Upper lobe of left lung (tissue), 6 donors: ENCODE measurements at regions not wholly inside any gene's neighbourhood (a gene's known extent, or its start where the extent isn't known, plus 50 kb on each side); places are given as distances from the start of the nearest gene placed in this dataset.

Source experiments
- ATAC-seq, 2 donors: fragments of 200-7000 bp; cut with Tn5 transposase; one replicate each; pipeline ENCODE4 v1.9.1; 2022; ENCODE audit warnings: mild to moderate bottlenecking in 2 of 2, moderate library complexity in 2 of 2; ENCODE audit not compliant: low FRiP score in 2 of 2
- DNase-seq, 2 donors: peaks; one replicate each; pipeline ENCODE4 v3.0.0-alpha.2; 2019 to 2020
- H3K27ac ChIP-seq, 4 donors: fragments of 200-600 bp; sonication (generic); one replicate each; pipeline ENCODE4 v1.5.1; 2016 to 2019
- H3K27me3 ChIP-seq, 4 donors: fragments of 200-600 bp; sonication (generic); one replicate each; pipeline ENCODE4 v1.5.1; 2017 to 2019
- H3K36me3 ChIP-seq, 4 donors: fragments of 200-600 bp; sonication (generic); one replicate each; pipeline ENCODE4 v1.5.1; 2016 to 2019
- H3K4me1 ChIP-seq, 4 donors: fragments of 200-600 bp; sonication (generic); one replicate each; pipeline ENCODE4 v1.5.1; 2018 to 2019
- H3K4me3 ChIP-seq, 4 donors: fragments of 200-600 bp; sonication (generic); one replicate each; pipeline ENCODE4 v1.5.1; 2017 to 2019; ENCODE audit warnings: mild to moderate bottlenecking in 2 of 4, moderate library complexity in 1 of 4
- H3K9me3 ChIP-seq, 4 donors: fragments of 200-600 bp; sonication (generic); one replicate each; pipeline ENCODE4 v1.5.1; 2018 to 2019
- EP300 ChIP-seq, 4 donors: sonication (generic); formaldehyde crosslinking; IDR thresholded peaks; one replicate each; pipeline ENCODE4 v1.5.1; 2017; ENCODE audit warnings: antibody characterized with exemption in 4 of 4, control low read depth in 2 of 4
- POLR2A ChIP-seq, 4 donors: fragments of 450-650 bp; IDR thresholded peaks; one replicate each; pipeline ENCODE4 v1.5.1; 2016 to 2017; ENCODE audit warnings: antibody characterized with exemption in 4 of 4, mild to moderate bottlenecking in 2 of 4
- POLR2AphosphoS5 ChIP-seq, 2 donors: sonication (generic); formaldehyde crosslinking; IDR thresholded peaks; one replicate each; pipeline ENCODE4 v1.5.1; 2017; ENCODE audit warnings: antibody characterized with exemption in 2 of 2
- WGBS, 2 donors: methylation state at CpG; one replicate each; pipeline ENCODE4 v1.1.5; 2017 to 2018; 5-methylcytosine and 5-hydroxymethylcytosine counted together
- TF ChIP-seq, protein P1 (sequence below), 6 experiments: fragments of 450-650 bp in 4 of 6; fragments of 200-600 bp in 2 of 6; sonication (generic) in 2 of 6; IDR thresholded peaks; one replicate each; pipeline ENCODE4 v1.5.1; 2016 to 2019; ENCODE audit warnings: antibody characterized with exemption in 6 of 6
- donor health status: DM: no; HTN: no; CAD: no; lungs with moderate emphysema.
- donor health status: DM: no; HTN: yes; CAD: no; lungs with severe emphysema.

DNA sequence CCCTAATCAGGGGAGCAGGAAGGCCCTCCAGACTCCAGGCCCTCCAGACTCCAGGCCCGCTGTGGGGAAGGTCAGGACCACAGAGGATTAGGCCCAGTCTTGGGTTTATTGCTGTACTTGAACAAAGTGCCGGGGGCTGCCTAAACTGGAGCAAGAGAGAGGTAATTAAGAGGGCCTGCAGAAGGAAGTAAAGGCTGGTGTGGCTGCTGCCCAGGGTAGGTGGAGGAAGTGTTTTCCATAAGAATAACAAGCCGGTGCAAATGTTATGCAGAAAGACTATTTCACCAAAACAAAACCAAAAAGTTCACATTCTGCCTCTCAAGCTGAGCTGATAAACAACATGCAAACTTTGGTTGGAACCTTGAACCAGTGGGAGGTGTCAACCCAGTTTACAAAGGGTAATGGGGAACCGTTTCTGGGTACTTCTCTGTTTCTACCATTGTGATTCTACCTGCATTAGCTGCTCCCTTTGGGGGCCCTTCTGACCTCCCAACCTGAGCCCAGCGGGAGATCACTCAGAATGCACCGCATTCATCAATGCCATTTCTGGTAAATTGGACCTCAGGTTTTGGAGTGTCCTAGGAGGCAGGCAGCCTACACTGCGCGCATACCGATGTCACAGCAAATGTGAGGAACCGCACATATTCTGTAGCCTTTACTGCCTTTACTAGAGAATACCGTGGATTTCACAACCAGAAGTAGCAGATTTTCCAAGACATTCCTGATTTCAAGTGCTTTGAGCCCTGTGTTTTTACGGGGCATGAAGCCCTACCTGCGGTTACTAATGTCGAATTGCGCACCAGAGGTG, 59.7 kb upstream of the BCOR start:
- ATAC-seq (no peak), DNase-seq (no peak)
- no peaks in the 10 kb centered on the region for H3K9me3 ChIP-seq
- no peaks in the 10 kb centered on the region for H3K36me3 ChIP-seq
- TF ChIP-seq, protein P1, sequence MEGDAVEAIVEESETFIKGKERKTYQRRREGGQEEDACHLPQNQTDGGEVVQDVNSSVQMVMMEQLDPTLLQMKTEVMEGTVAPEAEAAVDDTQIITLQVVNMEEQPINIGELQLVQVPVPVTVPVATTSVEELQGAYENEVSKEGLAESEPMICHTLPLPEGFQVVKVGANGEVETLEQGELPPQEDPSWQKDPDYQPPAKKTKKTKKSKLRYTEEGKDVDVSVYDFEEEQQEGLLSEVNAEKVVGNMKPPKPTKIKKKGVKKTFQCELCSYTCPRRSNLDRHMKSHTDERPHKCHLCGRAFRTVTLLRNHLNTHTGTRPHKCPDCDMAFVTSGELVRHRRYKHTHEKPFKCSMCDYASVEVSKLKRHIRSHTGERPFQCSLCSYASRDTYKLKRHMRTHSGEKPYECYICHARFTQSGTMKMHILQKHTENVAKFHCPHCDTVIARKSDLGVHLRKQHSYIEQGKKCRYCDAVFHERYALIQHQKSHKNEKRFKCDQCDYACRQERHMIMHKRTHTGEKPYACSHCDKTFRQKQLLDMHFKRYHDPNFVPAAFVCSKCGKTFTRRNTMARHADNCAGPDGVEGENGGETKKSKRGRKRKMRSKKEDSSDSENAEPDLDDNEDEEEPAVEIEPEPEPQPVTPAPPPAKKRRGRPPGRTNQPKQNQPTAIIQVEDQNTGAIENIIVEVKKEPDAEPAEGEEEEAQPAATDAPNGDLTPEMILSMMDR (IDR thresholded peaks at IDR 0.05) = no peak
- TF ChIP-seq POLR2AphosphoS5 (IDR thresholded peaks at IDR 0.05) (no peak), POLR2A (IDR thresholded peaks at IDR 0.05) (no peak), EP300 (IDR thresholded peaks at IDR 0.05) (no peak)
- H3K4me3 ChIP-seq = peak overlapping the region in 3 of 4 donors; percentile 39 to 53 (median 52)
- WGBS, 2 donors = 44 to 74% methylated on average over 5 to 15 of the region's 15 CpGs
- H3K27me3 ChIP-seq = peaks cover 0 to 36% (median 0%) of the 10 kb centered on the region in 4 donors
- peaks cover 18 to 58% (median 28%) of the 10 kb centered on the region in 4 donors for H3K4me1 ChIP-seq
- peak overlapping the region in 3 of 4 donors; percentile 73 to 81 (median 73) for H3K27ac ChIP-seq

DNA sequence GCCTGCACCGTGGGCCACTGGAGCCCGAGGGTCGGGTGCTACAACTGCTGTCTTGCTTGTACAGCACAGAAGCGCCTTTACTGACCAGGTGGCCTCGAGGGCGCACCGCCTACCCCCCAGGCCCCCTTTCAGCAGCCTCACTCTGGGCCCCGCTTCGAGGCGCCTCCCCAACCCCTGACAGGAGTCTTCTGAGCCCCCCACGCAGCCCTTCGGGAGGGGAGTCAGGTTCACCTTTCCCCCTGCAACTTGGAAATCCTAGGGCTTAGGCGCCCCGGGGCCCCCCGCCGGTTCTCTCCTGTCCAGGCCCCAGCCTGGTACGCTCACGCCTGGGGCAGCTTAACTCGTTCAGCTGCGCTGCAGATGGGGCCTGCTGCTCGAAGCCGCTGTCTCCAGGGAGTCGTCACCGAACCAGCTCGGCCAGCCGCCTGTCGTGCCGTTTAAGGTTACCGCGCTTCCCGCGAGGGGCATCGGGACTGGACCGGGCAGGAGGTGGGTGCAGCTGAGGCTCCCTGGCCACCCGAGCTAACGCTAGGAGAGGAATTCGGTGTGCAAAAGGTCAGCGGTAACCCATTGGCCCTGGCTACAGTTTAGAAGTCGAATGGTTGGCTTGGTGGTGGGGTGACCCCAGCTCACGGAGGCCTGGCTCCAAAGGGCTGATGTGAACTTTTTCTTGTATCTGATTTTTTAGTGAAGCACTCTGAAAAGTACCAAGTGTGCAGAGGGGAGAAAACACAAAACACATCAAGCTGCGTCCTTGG, 58.9 kb upstream of the BCOR start:
- WGBS, 2 donors = 69 to 97% methylated on average over 12 to 30 of the region's 41 CpGs
- Histone ChIP-seq H3K27ac (no peak overlapping the region), H3K4me1 (peaks cover 23 to 66% (median 35%) of the 10 kb centered on the region in 4 donors), H3K4me3 (no peak overlapping the region), H3K27me3 (peaks cover 0 to 44% (median 0%) of the 10 kb centered on the region in 4 donors), H3K9me3 (no peaks in the 10 kb centered on the region), H3K36me3 (no peaks in the 10 kb centered on the region)
- ATAC-seq (no peak), DNase-seq (peak in 1 of 2 donors; percentile 53)
- no peak for TF ChIP-seq EP300 (IDR thresholded peaks at IDR 0.05)
- no peak for TF ChIP-seq POLR2AphosphoS5 (IDR thresholded peaks at IDR 0.05)
- no peak for TF ChIP-seq POLR2A (IDR thresholded peaks at IDR 0.05)
- TF ChIP-seq, protein P1 (IDR thresholded peaks at IDR 0.05) = no peak

DNA sequence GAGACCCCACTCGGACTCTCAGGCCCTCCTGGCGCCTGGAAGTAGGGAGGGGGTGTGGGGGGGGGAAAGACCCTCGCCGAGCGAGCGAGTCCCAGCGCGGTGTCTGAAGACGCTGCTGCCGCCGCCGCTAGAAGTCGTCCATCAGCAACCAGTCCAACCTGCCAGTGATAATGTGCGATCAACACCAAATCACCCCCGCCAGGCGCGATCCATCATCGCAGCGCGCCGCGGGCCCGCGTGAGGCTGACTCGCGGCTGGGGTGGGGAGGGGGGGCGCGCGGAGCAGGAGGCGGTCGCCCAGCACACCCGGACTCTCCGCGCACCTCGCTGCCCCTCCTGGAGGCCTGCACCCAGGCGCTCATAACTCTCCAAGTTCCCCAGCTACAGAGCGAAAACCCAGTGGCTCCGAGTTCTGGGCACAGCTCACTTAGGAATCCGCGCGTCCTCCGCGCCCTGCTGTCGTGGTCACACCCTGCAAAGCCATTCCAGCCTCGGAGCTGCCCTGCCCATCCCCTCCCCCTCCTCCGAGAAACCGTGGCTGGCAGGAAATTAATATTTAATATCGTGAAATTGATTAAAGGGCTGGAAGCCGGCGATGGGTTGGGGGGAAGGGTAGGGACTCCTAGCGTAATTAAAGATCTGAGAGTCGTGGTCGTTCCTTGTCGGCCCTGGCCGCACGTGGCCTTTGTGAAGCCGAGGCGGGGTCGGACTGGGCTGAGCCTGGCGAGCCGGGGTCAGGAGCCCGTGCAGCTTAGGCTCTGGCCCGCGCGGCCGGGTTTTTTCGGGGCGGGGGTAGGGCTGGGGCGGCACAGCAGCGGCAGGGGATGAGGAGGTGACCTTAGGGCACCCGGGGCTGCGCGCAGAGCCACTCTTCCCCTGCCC, 58.1 kb upstream of the BCOR start:
- peak overlapping the region; percentile 24 to 50 (median 40) for H3K4me3 ChIP-seq
- peaks cover 0 to 44% (median 0%) of the 10 kb centered on the region in 4 donors for H3K27me3 ChIP-seq
- no peak for TF ChIP-seq EP300 (IDR thresholded peaks at IDR 0.05)
- no peak for TF ChIP-seq POLR2A (IDR thresholded peaks at IDR 0.05)
- TF ChIP-seq, protein P1 (IDR thresholded peaks at IDR 0.05) = no peak
- TF ChIP-seq POLR2AphosphoS5 (IDR thresholded peaks at IDR 0.05) = no peak
- H3K36me3 ChIP-seq = no peaks in the 10 kb centered on the region
- no peaks in the 10 kb centered on the region for H3K9me3 ChIP-seq
- H3K27ac ChIP-seq = peak overlapping the region; percentile 63 to 82 (median 74)
- H3K4me1 ChIP-seq = peaks cover 23 to 70% (median 35%) of the 10 kb centered on the region in 4 donors
- 24 to 50% methylated on average over 21 to 48 of the region's 73 CpGs for WGBS, 2 donors
- ATAC-seq (peak in 1 of 2 donors; percentile 6), DNase-seq (peak in 1 of 2 donors; percentile 69)

DNA sequence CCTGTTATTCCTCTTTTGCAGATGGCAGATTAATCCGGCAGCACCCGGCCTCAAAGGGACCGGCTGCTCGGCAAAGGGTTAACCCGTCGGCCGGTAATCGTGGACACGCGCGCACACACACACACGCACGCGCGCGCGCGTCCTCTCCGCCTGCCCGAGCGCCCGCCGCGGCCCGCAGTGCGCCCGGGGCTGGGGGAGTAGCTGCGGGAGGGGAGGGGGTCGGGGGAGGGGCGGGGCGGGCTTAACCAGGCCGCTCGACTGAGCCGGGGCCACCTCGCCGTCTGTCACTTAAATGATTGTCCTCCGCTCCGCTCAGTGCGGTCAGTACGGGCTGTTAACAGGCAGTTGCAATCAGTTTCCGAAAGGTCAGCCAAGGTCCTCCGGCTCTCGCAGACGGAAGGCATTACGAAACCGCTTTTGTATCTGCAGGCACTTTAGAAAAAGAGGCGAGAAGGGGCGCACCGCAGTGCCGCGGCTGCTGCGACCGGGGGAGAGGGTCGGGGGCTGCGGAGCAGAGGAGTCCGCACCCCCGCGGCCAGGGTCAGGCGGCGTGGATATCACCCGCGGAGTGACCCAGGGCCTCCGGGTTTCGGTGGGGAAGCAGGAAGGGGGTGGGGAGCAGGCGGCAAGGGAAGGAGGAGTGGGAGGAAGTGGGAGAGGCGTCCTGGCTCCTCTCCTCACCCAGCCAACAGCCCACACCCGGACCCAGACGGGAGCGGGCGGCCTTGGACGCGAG, 57.3 kb upstream of the BCOR start:
- TF ChIP-seq POLR2AphosphoS5 (IDR thresholded peaks at IDR 0.05) (peak; percentile 34 to 62), EP300 (IDR thresholded peaks at IDR 0.05) (no peak), POLR2A (IDR thresholded peaks at IDR 0.05) (peak in 1 of 4 donors; percentile 24)
- TF ChIP-seq, protein P1 (IDR thresholded peaks at IDR 0.05) = no peak
- peaks cover 0 to 44% (median 0%) of the 10 kb centered on the region in 4 donors for H3K27me3 ChIP-seq
- no peaks in the 10 kb centered on the region for H3K9me3 ChIP-seq
- no peaks in the 10 kb centered on the region for H3K36me3 ChIP-seq
- DNase-seq (peak; percentile 85 to 87), ATAC-seq (peak; percentile 49 to 73)
- H3K4me3 ChIP-seq = peak overlapping the region; percentile 24 to 50 (median 40)
- 1% methylated on average over 53 of the region's 72 CpGs; no CpG with 5 or more reads in 1 of the 2 donors for WGBS, 2 donors
- H3K27ac ChIP-seq = peak overlapping the region; percentile 63 to 82 (median 74)
- peaks cover 23 to 76% (median 35%) of the 10 kb centered on the region in 4 donors for H3K4me1 ChIP-seq
